Gastrocnemius medialis (tissue), 4 donors: ENCODE measurements at regions not wholly inside any gene's neighbourhood (a gene's known extent, or its start where the extent isn't known, plus 50 kb on each side); places are given as distances from the start of the nearest gene placed in this dataset.

Experiments
- POLR2A ChIP-seq, 2 donors: fragments of 450-650 bp; IDR thresholded peaks; one replicate each; pipeline ENCODE4 v1.6.1; 2017; ENCODE audit warnings: antibody characterized with exemption in 2 of 2, mild to moderate bottlenecking in 2 of 2, moderate library complexity in 2 of 2
- TF ChIP-seq, protein P1 (sequence below), 5 experiments: fragments of 450-650 bp in 3 of 5; fragments of 200-600 bp in 2 of 5; sonication (generic) in 2 of 5; IDR thresholded peaks in 4 of 5; conservative IDR thresholded peaks in 1 of 5; 1 replicate in 4 of 5; 2 replicates in 1 of 5; pipeline ENCODE4 v1.5.1; 2016 to 2019; ENCODE audit warnings: antibody characterized with exemption in 5 of 5, mild to moderate bottlenecking in 3 of 5, moderate library complexity in 3 of 5

DNA sequence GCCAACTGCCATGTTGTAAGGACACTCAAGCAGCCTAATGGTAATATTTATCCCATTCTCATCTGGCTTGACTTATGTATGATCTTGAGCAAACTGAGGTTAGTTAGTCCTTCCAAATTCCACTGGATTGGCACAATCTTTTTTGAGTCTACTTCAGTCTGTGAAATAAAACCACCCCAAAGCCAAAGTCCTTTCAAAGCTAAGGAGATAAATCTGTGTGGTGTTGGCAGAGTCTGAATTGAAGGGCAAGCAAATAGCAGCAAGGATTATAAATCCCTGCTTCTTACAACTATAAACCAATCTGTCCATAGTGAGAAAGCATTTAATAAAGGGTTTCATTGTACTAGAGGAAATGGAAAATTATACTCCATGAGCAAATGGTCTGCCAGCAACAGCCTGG lies 233.9 kb upstream of the GLRA2 start:
- TF ChIP-seq, protein P1, sequence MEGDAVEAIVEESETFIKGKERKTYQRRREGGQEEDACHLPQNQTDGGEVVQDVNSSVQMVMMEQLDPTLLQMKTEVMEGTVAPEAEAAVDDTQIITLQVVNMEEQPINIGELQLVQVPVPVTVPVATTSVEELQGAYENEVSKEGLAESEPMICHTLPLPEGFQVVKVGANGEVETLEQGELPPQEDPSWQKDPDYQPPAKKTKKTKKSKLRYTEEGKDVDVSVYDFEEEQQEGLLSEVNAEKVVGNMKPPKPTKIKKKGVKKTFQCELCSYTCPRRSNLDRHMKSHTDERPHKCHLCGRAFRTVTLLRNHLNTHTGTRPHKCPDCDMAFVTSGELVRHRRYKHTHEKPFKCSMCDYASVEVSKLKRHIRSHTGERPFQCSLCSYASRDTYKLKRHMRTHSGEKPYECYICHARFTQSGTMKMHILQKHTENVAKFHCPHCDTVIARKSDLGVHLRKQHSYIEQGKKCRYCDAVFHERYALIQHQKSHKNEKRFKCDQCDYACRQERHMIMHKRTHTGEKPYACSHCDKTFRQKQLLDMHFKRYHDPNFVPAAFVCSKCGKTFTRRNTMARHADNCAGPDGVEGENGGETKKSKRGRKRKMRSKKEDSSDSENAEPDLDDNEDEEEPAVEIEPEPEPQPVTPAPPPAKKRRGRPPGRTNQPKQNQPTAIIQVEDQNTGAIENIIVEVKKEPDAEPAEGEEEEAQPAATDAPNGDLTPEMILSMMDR (IDR thresholded peaks at IDR 0.05 in 4 of 5, conservative IDR thresholded peaks at IDR 0.05 in 1 of 5), result no peak
- no peak for TF ChIP-seq POLR2A (IDR thresholded peaks at IDR 0.05)
